Mammary epithelial cell (primary cell): ENCODE measurements at regions not wholly inside any gene's neighbourhood (a gene's known extent, or its start where the extent isn't known, plus 50 kb on each side); places are given as distances from the start of the nearest gene placed in this dataset.
"Not testable (repeated sequence)": the region's sequence is repeated elsewhere in the genome, so short reads cannot be mapped to it uniquely, and the experiment has no call there.

ENCODE experiments used
- CTCF ChIP-seq, 2 donors: IDR thresholded peaks in 1 of 2; conservative IDR thresholded peaks in 1 of 2; 2 replicates each; pipeline ENCODE4 v1.5.1; 2011 to 2012; ENCODE audit warnings: inconsistent platforms in 2 of 2, low read length in 2 of 2, mild to moderate bottlenecking in 2 of 2, control low read depth in 1 of 2, low read depth in 1 of 2; ENCODE audit not compliant: insufficient read depth in 1 of 2; ENCODE audit errors: extremely low read depth in 1 of 2
- EZH2 ChIP-seq: IDR thresholded peaks from 2 replicates; pipeline ENCODE4 v1.6.1; 2012; ENCODE audit warnings: low read length, inconsistent platforms, borderline replicate concordance

GRCh38 chr7:53635251-53635650 is 599.8 kb downstream of the POM121L12 start:
- not testable (repeated sequence) for TF ChIP-seq CTCF (conservative IDR thresholded peaks at IDR 0.05 in 1 of 2, IDR thresholded peaks at IDR 0.05 in 1 of 2; ENCODE audit: extremely low read depth in 1 of 2, insufficient read depth in 1 of 2, low read depth in 1 of 2, low read length in 2 of 2); EZH2
